ENCODE measurements at regions not wholly inside any gene's neighbourhood (a gene's known extent, or its start where the extent isn't known, plus 50 kb on each side); places are given as distances from the start of the nearest gene placed in this dataset.

- no peak for TF ChIP-seq CEBPB (IDR thresholded peaks at IDR 0.05)
- no peak for TF ChIP-seq EP300 (IDR thresholded peaks at IDR 0.05; ENCODE audit: borderline replicate concordance)
- TF ChIP-seq TAF1 (IDR thresholded peaks at IDR 0.05; ENCODE audit: low read depth), result no peak
- no peak for TF ChIP-seq RAD21 (IDR thresholded peaks at IDR 0.05; ENCODE audit: low read depth)
- no peak for TF ChIP-seq MAX (IDR thresholded peaks at IDR 0.05)
- TF ChIP-seq CREB1 (IDR thresholded peaks at IDR 0.05; ENCODE audit: low read depth), result no peak
- TF ChIP-seq USF1 (IDR thresholded peaks at IDR 0.05), result no peak
- no peak for TF ChIP-seq FOXM1 (IDR thresholded peaks at IDR 0.05; ENCODE audit: borderline replicate concordance, low read depth)
- TF ChIP-seq EGR1 (IDR thresholded peaks at IDR 0.05), result no peak
- TF ChIP-seq REST (IDR thresholded peaks at IDR 0.05; ENCODE audit: low read depth), result no peak
- no peak for TF ChIP-seq ZBTB7A (IDR thresholded peaks at IDR 0.05; ENCODE audit: low read depth)
- no peak for TF ChIP-seq YY1 (IDR thresholded peaks at IDR 0.05; ENCODE audit: low read depth)
Observed at GRCh38 chr12:28097221-28097620, 93.0 kb upstream of the CCDC91 start.

Measured in Ishikawa (cell line).